GM18868 (cell line): ENCODE measurements at regions not wholly inside any gene's neighbourhood (a gene's known extent, or its start where the extent isn't known, plus 50 kb on each side); places are given as distances from the start of the nearest gene placed in this dataset.
"Not testable (repeated sequence)": the region's sequence is repeated elsewhere in the genome, so short reads cannot be mapped to it uniquely, and the experiment has no call there.

ENCODE experiments used
- ATAC-seq: cut with Tn5 transposase; IDR thresholded peaks from one replicate; pipeline ENCODE4 v1.9.1; 2021; ENCODE audit warnings: mild to moderate bottlenecking, moderate library complexity; ENCODE audit not compliant: unreplicated experiment

GRCh38 chr22:25348996-25349395 is 129.6 kb downstream of the CRYBB2 start:
- ATAC-seq: not testable (repeated sequence)

- ATAC-seq: no peak
Measured at GRCh38 chr22:25350551-25350971, 131.1 kb downstream of the CRYBB2 start.

GRCh38 chr22:25351631-25352293 is 132.3 kb downstream of the CRYBB2 start:
- no peak for ATAC-seq

GRCh38 chr22:25352294-25352680 is 132.8 kb downstream of the CRYBB2 start:
- no peak for ATAC-seq

GRCh38 chr22:25353516-25354445 is 134.3 kb downstream of the CRYBB2 start:
- no peak for ATAC-seq

- no peak for ATAC-seq
Measured at GRCh38 chr22:25354456-25354855, 135.0 kb downstream of the CRYBB2 start.

GRCh38 chr22:25357132-25357455 is 137.7 kb downstream of the CRYBB2 start:
- no peak for ATAC-seq

GRCh38 chr22:25357606-25358420 is 138.4 kb downstream of the CRYBB2 start:
- ATAC-seq: no peak

- no peak for ATAC-seq
Measured at GRCh38 chr22:25358421-25359170, 139.2 kb downstream of the CRYBB2 start.

GRCh38 chr22:25359601-25360261 is 140.3 kb downstream of the CRYBB2 start:
- ATAC-seq: no peak

- ATAC-seq: no peak
Measured at GRCh38 chr22:25360411-25360810, 141.0 kb downstream of the CRYBB2 start.

- no peak for ATAC-seq
Measured at GRCh38 chr22:25360891-25361645, 141.6 kb downstream of the CRYBB2 start.

GRCh38 chr22:25361899-25362214 is 142.4 kb downstream of the CRYBB2 start:
- ATAC-seq: no peak

GRCh38 chr22:25362215-25362882 is 142.9 kb downstream of the CRYBB2 start:
- ATAC-seq: no peak

GRCh38 chr22:25362883-25363240 is 143.4 kb downstream of the CRYBB2 start:
- ATAC-seq: no peak

- ATAC-seq: no peak
Measured at GRCh38 chr22:25363474-25363873, 144.0 kb downstream of the CRYBB2 start.

GRCh38 chr22:25364281-25364680 is 144.8 kb downstream of the CRYBB2 start:
- no peak for ATAC-seq

- no peak for ATAC-seq
Measured at GRCh38 chr22:25364736-25365241, 145.3 kb downstream of the CRYBB2 start.
